Testis (tissue), 2 donors: ENCODE measurements at regions not wholly inside any gene's neighbourhood (a gene's known extent, or its start where the extent isn't known, plus 50 kb on each side); places are given as distances from the start of the nearest gene placed in this dataset.

ENCODE experiments used
- POLR2A ChIP-seq: fragments of 450-650 bp; IDR thresholded peaks from one replicate; pipeline ENCODE4 v1.6.1; 2017; ENCODE audit warnings: antibody characterized with exemption, mild to moderate bottlenecking, moderate library complexity
- TF ChIP-seq, protein P1 (sequence below), 3 experiments: fragments of 450-650 bp in 2 of 3; fragments of 200-600 bp in 1 of 3; sonication (generic) in 1 of 3; IDR thresholded peaks; one replicate each; pipeline ENCODE4 v1.5.1; 2016 to 2019; ENCODE audit warnings: antibody characterized with exemption in 3 of 3, mild to moderate bottlenecking in 2 of 3, moderate library complexity in 1 of 3

GRCh38 chr10:64215088-64215487 is 693.9 kb downstream of the REEP3 start:
- no peak for TF ChIP-seq POLR2A
- TF ChIP-seq, protein P1, sequence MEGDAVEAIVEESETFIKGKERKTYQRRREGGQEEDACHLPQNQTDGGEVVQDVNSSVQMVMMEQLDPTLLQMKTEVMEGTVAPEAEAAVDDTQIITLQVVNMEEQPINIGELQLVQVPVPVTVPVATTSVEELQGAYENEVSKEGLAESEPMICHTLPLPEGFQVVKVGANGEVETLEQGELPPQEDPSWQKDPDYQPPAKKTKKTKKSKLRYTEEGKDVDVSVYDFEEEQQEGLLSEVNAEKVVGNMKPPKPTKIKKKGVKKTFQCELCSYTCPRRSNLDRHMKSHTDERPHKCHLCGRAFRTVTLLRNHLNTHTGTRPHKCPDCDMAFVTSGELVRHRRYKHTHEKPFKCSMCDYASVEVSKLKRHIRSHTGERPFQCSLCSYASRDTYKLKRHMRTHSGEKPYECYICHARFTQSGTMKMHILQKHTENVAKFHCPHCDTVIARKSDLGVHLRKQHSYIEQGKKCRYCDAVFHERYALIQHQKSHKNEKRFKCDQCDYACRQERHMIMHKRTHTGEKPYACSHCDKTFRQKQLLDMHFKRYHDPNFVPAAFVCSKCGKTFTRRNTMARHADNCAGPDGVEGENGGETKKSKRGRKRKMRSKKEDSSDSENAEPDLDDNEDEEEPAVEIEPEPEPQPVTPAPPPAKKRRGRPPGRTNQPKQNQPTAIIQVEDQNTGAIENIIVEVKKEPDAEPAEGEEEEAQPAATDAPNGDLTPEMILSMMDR (IDR thresholded peaks at IDR 0.05), result no peak
